Activated naive CD8-positive, alpha-beta T cell treated with anti-CD3 and anti-CD28 coated beads, Interleukin-2, amount 50 U/mL, for 24 hours (primary cell): ENCODE measurements at regions not wholly inside any gene's neighbourhood (a gene's known extent, or its start where the extent isn't known, plus 50 kb on each side); places are given as distances from the start of the nearest gene placed in this dataset.

Source experiments
- ATAC-seq: fragments of 150-1000 bp; cut with Tn5 transposase; one replicate; pipeline ENCODE4 v1.10.0; 2021
- DNase-seq: peaks from one replicate; pipeline ENCODE4 v3.0.0; 2021
- H3K27ac Mint-ChIP-seq: one replicate; pipeline ENCODE4 v1.8.0; 2021; ENCODE audit warnings: mild to moderate bottlenecking, mixed read lengths
- H3K27me3 Mint-ChIP-seq: one replicate; pipeline ENCODE4 v1.8.0; 2021; ENCODE audit warnings: mixed read lengths
- H3K36me3 Mint-ChIP-seq: one replicate; pipeline ENCODE4 v1.8.0; 2021; ENCODE audit warnings: low read depth, mixed read lengths
- H3K4me1 Mint-ChIP-seq: one replicate; pipeline ENCODE4 v1.8.0; 2021; ENCODE audit warnings: mixed read lengths
- H3K4me3 Mint-ChIP-seq: one replicate; pipeline ENCODE4 v1.8.0; 2021; ENCODE audit warnings: mild to moderate bottlenecking, moderate library complexity, mixed read lengths
- H3K9me3 Mint-ChIP-seq: one replicate; pipeline ENCODE4 v1.8.0; 2021; ENCODE audit warnings: mixed read lengths

DNA sequence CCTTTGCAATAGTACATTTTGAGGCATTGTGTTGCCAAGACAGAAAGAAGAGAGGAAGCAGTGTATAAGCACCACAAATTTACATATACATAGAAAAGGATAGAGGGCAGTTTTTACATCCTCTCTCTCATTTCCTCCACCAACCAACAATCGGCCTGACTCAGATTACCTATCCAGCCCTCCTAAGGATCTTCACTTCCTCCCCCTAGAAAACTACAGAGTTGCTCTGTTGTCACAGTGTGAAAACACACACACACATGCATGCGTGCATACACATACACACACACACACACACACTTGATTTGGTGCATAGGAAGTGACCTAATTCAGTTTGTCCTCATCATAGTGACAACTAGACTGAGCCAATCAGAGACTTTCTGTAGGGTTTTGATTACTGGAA is 98.8 kb upstream of the SPRY1 start:
- no peak overlapping the region for H3K4me3 Mint-ChIP-seq
- H3K27ac Mint-ChIP-seq = no peak overlapping the region
- no peak for ATAC-seq
- no peaks in the 10 kb centered on the region for H3K27me3 Mint-ChIP-seq
- H3K4me1 Mint-ChIP-seq = peaks cover 7% of the 10 kb centered on the region
- no peak for DNase-seq
- H3K9me3 Mint-ChIP-seq = peaks cover 4% of the 10 kb centered on the region
- H3K36me3 Mint-ChIP-seq = peaks cover 18% of the 10 kb centered on the region

DNA sequence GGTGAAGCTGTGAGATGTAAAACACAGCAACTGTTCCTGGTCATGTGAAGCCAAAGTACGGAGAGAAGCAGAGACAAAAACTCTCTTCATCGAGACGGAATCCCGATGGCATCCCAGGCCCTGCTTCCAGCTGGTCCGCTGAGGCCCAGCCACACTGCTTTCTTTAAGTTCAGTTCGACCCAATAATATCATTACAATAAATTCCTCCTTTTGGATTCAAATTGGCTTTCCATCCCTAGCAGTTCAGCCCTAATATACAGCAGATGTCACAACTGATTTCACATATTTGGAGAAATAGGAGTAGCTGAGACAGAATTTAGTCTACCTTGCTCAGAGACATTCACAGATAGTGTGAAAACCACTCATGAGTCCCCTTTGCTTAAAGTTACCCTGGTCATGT is 98.3 kb upstream of the SPRY1 start:
- H3K9me3 Mint-ChIP-seq = peaks cover 4% of the 10 kb centered on the region
- H3K27me3 Mint-ChIP-seq = no peaks in the 10 kb centered on the region
- peaks cover 18% of the 10 kb centered on the region for H3K36me3 Mint-ChIP-seq
- H3K4me3 Mint-ChIP-seq = no peak overlapping the region
- ATAC-seq = no peak
- no peak overlapping the region for H3K27ac Mint-ChIP-seq
- no peak for DNase-seq
- H3K4me1 Mint-ChIP-seq = peaks cover 7% of the 10 kb centered on the region

DNA sequence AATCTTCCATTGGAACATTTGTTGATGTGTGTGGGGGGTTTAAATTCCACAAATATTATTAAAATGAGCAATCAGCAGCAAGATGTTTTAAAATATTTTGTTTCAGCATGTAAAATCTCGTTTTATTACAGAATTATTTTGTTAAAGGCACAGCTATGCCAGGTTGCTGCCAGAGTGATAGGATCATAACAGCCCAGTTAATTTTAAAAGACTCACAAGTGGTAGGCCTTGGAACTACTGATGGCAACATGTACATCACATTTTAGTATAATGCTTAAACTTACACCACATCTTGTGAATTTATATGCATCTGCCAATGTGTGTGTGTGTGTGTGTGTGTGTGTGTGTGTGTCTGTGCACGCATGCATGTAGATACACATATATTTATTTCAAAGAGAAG is 97.8 kb upstream of the SPRY1 start:
- no peaks in the 10 kb centered on the region for H3K27me3 Mint-ChIP-seq
- H3K27ac Mint-ChIP-seq = no peak overlapping the region
- peaks cover 4% of the 10 kb centered on the region for H3K9me3 Mint-ChIP-seq
- DNase-seq (no peak), ATAC-seq (no peak)
- H3K4me1 Mint-ChIP-seq = peaks cover 7% of the 10 kb centered on the region
- H3K4me3 Mint-ChIP-seq = no peak overlapping the region
- peaks cover 18% of the 10 kb centered on the region for H3K36me3 Mint-ChIP-seq

DNA sequence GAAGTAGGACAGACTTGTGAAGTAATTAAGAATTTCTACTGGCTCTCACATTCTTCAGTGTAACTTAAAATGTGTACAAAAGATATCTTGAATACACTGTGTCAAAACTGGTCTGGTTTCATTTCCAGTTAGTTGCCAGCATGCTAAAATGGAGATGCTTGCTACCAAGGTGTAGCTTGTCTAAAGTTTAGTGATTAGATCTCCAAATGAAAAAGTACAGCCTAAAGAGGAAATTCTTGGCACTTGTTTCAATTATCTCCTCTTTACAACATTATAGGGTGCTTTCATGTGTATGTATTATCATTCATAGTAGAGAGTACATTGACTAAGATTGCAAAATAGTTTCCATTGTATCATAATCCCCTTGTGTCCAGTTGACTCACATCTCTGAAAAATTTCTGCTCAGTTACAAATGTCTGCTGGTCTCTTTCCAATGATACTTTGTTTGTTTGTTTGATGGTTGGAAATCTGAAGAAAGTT is 97.3 kb upstream of the SPRY1 start:
- DNase-seq = no peak
- Mint-ChIP-seq H3K27me3 (no peaks in the 10 kb centered on the region), H3K4me3 (no peak overlapping the region), H3K36me3 (peaks cover 16% of the 10 kb centered on the region), H3K4me1 (peaks cover 8% of the 10 kb centered on the region), H3K27ac (no peak overlapping the region), H3K9me3 (peaks cover 2% of the 10 kb centered on the region)
- peak; percentile 53 for ATAC-seq

DNA sequence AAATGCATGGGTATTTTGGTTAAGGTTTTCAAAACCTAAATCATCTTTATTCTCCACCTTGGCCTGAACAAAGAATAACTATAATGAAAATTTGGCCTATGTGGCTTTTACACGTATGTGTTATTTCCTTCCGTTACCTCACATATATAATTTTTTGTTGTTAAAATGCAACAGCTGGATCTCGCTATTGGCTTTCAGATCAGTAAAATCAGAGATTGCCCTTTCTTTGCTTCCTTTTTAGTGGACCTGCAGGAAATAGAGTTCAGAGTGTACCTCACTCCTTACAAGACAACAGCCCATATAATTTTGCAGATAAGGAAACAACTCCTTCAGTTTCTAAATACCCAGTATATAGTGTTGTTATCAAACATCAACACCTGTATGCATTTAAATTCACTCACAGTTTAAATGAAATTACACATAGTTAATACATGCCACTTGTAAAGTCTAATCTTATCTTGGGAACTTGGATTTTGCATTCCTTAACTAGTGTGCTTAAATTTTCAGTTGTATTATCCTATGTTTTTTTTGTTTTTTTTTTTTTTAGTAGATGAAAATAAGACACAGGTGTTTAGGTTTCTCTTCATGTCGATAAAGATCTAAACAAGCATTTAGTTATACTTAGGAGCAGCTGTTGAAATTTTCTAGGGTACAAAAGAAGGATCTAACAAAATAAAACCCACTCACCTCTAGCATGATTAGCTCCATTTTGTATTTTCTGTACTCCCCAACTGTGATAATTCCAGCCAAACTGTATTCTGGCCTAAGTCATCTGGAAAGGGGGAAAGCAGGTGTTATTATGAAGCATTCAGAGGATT is 96.2 kb upstream of the SPRY1 start:
- H3K9me3 Mint-ChIP-seq = no peaks in the 10 kb centered on the region
- no peak overlapping the region for H3K4me3 Mint-ChIP-seq
- H3K36me3 Mint-ChIP-seq = peaks cover 13% of the 10 kb centered on the region
- peaks cover 9% of the 10 kb centered on the region for H3K4me1 Mint-ChIP-seq
- no peak for ATAC-seq
- H3K27me3 Mint-ChIP-seq = no peaks in the 10 kb centered on the region
- H3K27ac Mint-ChIP-seq = no peak overlapping the region
- no peak for DNase-seq

DNA sequence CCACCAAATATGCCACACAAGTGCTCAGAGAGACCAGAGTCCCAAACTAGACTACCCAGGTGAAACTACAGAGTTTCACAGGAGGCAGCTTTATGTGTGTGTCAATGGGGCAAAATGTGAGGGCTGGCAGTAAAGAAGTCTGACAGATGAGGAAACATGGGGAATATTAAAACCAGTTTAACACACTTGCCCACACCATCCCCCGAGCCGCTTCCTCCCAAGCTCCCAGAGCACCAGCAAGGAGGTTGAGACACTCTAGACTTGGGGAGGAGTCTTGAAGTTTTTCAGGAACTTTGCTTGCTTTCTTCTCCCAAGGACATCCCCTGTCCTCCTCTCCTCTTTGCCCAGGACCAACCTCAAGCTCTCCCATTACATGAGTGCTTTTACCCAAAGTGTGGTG is 94.7 kb upstream of the SPRY1 start:
- no peak overlapping the region for H3K4me3 Mint-ChIP-seq
- peaks cover 9% of the 10 kb centered on the region for H3K36me3 Mint-ChIP-seq
- no peak overlapping the region for H3K27ac Mint-ChIP-seq
- peaks cover 9% of the 10 kb centered on the region for H3K4me1 Mint-ChIP-seq
- no peaks in the 10 kb centered on the region for H3K27me3 Mint-ChIP-seq
- DNase-seq = no peak
- ATAC-seq = no peak
- H3K9me3 Mint-ChIP-seq = no peaks in the 10 kb centered on the region

DNA sequence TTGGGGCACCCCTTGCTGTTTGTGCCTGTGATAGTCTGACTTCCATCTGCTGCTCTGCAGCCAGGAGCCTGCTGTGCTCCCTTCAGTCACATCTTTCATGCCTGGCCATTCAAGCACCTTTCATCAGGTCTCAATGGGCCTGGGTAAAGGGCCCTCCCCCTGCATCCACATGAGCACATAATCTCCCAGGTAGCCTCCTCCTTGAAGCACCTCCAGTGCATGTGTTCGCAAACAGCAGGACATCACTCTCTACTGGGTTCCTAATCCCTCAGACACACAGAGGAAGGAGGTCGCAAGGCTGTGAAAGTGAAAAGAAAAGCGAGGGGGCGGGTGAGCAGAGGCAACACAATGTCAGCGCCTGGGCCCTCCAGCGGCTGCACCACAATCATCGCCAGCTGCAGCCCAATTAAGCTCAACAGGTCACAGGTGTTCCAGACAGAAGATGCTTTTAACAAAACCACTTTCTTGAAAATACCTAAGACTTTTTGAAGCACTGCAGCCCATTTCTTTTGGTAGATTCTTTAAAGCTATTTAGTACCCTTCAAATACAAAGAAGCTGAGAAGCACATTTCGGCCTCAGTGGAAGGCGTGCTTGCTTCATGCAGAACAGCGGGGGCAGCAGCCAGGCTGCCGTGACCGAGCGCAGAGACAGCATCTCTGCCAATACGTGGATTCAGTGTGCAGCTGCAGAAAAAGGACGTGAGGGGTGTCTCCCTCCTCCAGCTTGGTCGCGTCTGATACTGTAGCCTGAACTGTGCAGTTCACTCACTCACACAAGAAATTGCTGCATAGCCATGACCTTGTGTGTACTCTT is 92.2 kb upstream of the SPRY1 start:
- Mint-ChIP-seq H3K9me3 (no peaks in the 10 kb centered on the region), H3K27me3 (no peaks in the 10 kb centered on the region), H3K36me3 (peaks cover 16% of the 10 kb centered on the region), H3K4me1 (peaks cover 7% of the 10 kb centered on the region), H3K27ac (no peak overlapping the region), H3K4me3 (no peak overlapping the region)
- DNase-seq = peak; percentile 10
- peak; percentile 65 for ATAC-seq

DNA sequence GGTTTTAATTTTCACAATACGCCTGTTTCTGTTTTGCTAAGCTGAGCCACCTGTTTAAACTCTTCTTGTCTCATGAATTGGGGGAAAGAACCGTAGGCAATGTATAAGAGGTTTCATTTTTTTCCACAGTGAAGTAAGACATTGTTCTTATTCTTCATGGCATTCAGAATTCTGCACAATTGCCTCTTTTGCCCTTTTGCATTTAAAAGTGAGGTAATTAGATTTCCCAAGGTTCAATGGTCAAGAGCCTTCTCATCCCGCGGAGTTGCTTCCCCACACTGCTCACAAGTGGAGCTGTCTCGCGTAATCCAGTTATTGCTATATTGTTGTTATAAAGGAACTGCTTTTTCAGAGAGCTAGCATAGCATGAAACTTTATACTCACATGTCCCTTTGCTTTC is 90.9 kb upstream of the SPRY1 start:
- Mint-ChIP-seq H3K36me3 (peaks cover 20% of the 10 kb centered on the region), H3K9me3 (no peaks in the 10 kb centered on the region), H3K27ac (no peak overlapping the region), H3K4me1 (peaks cover 2% of the 10 kb centered on the region), H3K4me3 (no peak overlapping the region), H3K27me3 (no peaks in the 10 kb centered on the region)
- DNase-seq = no peak
- ATAC-seq = no peak

DNA sequence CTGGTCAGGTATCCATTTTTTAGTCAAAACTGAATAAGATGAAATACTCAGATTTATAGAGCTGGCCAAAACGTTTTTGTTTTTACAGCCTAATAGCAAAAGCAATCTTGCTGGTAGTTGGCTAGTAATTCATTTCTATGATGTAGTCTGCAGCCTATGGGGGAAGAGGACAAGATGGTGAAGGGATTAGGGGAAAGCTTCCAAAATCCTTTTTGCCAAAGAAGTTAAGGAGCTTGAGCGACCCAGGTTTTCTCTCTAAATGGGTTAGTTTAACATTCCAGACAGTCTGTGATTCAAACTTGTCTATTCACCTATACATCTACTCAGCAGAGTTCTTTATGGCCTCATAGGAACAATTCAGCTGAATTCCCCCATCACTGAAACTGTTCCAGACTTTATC is 89.8 kb upstream of the SPRY1 start:
- Mint-ChIP-seq H3K4me3 (no peak overlapping the region), H3K36me3 (peaks cover 20% of the 10 kb centered on the region), H3K4me1 (peaks cover 2% of the 10 kb centered on the region), H3K27ac (no peak overlapping the region), H3K9me3 (no peaks in the 10 kb centered on the region), H3K27me3 (no peaks in the 10 kb centered on the region)
- no peak for DNase-seq
- ATAC-seq = no peak

DNA sequence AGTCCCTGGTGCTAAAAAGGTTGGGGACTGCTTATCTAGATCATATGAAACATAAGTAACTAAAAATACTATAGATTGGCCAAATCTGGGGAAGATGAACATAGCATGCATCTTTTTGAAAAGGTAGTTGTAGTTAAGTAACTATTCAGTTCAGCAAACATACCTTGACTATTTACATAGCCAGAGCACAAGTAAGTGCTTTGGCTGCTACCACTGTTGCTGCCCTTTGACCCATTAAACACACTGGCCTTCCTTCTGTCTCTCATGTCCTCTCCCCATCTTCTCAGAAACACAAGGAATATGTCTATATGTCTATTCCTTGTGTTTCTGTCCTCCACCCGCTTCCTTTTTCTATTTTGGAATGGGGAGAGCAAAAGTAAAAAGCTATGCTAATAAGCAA is 87.9 kb upstream of the SPRY1 start:
- Mint-ChIP-seq H3K9me3 (no peaks in the 10 kb centered on the region), H3K36me3 (peaks cover 33% of the 10 kb centered on the region), H3K27ac (no peak overlapping the region), H3K4me3 (no peak overlapping the region), H3K4me1 (peaks cover 2% of the 10 kb centered on the region), H3K27me3 (no peaks in the 10 kb centered on the region)
- ATAC-seq = no peak
- no peak for DNase-seq

DNA sequence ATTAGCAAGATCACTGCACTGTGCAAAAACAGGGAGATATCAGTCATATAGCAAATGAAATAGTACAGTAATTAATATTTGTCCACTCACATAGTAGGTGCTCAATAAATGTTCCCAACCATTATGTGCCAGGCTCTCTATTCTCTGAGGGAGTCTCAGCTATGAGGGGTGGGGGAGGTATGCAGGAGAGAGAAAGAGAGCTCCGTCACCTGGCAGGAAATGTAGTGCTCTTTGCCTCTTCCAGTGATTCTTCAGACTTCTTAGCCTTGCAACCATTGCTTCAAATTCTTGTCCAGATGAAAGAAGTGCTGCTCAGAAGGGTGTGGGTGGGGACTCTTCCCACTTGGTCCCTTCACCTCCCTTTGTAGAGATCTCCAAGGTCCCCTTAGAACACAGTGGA is 84.5 kb upstream of the SPRY1 start:
- DNase-seq (no peak), ATAC-seq (no peak)
- H3K27me3 Mint-ChIP-seq = no peaks in the 10 kb centered on the region
- H3K27ac Mint-ChIP-seq = no peak overlapping the region
- H3K4me3 Mint-ChIP-seq = no peak overlapping the region
- peaks cover 48% of the 10 kb centered on the region for H3K36me3 Mint-ChIP-seq
- H3K4me1 Mint-ChIP-seq = no peaks in the 10 kb centered on the region
- H3K9me3 Mint-ChIP-seq = no peaks in the 10 kb centered on the region

DNA sequence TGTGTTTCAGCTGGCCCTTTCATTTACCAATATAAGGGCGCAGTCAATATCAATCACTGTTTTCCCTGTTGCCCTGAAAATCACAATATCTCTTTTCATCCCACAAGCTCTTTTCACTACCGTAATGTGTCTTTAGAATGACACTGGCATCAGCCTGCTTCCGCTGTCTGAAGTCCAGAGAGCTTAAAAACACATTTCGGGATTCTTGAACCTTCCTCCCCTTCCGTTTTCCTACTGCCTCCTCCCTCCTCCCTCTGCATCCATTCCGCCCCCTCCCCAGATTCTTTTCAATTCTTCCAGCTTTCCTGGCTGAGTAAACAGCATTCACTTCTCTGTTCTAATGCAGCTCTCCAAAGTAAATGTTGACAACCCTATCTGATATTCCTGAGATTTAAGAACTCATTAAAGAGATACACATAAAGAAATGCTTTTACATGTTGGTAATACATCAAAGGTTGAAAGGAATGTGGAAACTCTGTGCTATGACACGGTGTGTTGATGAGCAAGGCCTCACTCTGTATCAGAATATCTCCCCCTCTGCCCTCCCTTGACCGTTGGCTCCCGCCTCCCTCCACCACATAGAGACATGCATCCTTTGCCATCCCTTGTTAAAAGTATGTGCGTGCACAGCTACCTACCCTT is 83.5 kb upstream of the SPRY1 start:
- H3K27me3 Mint-ChIP-seq = no peaks in the 10 kb centered on the region
- DNase-seq (no peak), ATAC-seq (no peak)
- peaks cover 51% of the 10 kb centered on the region for H3K36me3 Mint-ChIP-seq
- no peak overlapping the region for H3K27ac Mint-ChIP-seq
- no peaks in the 10 kb centered on the region for H3K4me1 Mint-ChIP-seq
- H3K4me3 Mint-ChIP-seq = no peak overlapping the region
- H3K9me3 Mint-ChIP-seq = peaks cover 5% of the 10 kb centered on the region

DNA sequence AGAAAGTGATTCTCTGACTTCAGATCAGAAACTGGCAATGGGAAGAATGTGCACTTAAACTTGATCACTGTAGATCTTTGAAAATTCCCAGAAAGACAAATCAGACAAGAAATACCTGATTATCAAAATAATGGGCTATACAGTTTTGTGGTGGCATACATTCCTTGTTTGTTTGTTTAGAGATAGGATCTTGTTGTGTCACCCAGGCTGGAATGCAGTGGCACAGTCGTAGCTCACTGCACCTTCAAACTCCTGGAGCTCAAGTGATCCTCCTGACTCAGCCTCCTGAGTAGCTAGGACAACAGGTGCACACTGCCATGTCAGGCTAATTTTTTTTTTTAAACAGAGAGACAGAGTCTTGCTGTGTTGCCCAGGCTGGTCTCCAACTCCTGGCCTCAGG is 81.0 kb upstream of the SPRY1 start:
- ATAC-seq = no peak
- Mint-ChIP-seq H3K9me3 (peaks cover 15% of the 10 kb centered on the region), H3K4me3 (no peak overlapping the region), H3K4me1 (no peaks in the 10 kb centered on the region), H3K36me3 (peaks cover 41% of the 10 kb centered on the region), H3K27ac (no peak overlapping the region), H3K27me3 (no peaks in the 10 kb centered on the region)
- DNase-seq = no peak

DNA sequence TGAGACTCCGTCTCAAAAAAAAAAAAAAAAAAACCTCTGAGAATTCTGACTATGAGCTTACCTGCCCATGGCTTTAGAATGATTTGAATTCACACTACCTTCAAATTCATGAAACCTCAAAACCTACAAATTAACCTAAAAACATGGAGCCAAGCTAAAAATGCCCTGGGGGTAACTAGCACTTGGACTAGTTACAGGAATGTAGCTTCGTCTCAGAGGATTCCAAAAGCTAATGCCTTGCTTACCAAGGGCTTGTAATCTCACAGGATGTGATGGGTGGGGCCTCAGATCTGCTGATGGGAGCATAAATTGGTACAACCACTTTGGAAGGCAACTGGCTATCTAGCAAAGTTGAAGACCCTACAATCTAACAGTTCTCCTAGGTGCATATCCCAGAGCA is 79.4 kb upstream of the SPRY1 start:
- Mint-ChIP-seq H3K9me3 (peaks cover 26% of the 10 kb centered on the region), H3K4me1 (no peaks in the 10 kb centered on the region), H3K27ac (no peak overlapping the region), H3K4me3 (no peak overlapping the region), H3K27me3 (no peaks in the 10 kb centered on the region), H3K36me3 (peaks cover 38% of the 10 kb centered on the region)
- DNase-seq (no peak), ATAC-seq (no peak)

DNA sequence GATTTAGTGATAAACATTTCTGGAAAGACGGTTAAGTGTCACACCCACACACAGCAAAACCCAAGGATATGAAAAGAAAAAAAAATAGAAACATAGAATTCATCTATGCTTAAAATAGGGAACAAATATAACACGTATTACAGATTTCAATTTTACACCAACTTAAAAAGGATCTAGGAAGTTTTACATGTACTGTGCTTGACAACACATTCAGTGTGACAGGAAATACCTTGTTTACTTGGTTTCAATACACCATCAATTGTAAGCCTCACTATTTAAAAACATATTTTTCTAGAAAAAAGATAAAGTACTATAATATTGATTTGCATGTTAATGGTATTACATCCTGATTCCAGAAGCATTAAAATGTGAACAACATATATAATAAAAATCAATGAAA is 77.0 kb upstream of the SPRY1 start:
- peaks cover 41% of the 10 kb centered on the region for H3K9me3 Mint-ChIP-seq
- ATAC-seq = no peak
- peaks cover 22% of the 10 kb centered on the region for H3K36me3 Mint-ChIP-seq

More for the DNA sequence above, 77.0 kb upstream of the SPRY1 start:
- Mint-ChIP-seq H3K4me3 (no peak overlapping the region), H3K4me1 (no peaks in the 10 kb centered on the region), H3K27ac (no peak overlapping the region), H3K27me3 (no peaks in the 10 kb centered on the region)
- DNase-seq = no peak
